Heart right ventricle (tissue), 16 donors: ENCODE measurements at regions not wholly inside any gene's neighbourhood (a gene's known extent, or its start where the extent isn't known, plus 50 kb on each side); places are given as distances from the start of the nearest gene placed in this dataset.
A peak's percentile ranks its signal among the peaks of the same experiment; 100 is the strongest.

Experiments used
- ATAC-seq, 8 donors: fragments of 200-7000 bp; cut with Tn5 transposase; one replicate each; pipeline ENCODE4 v1.9.1; 2020; ENCODE audit warnings: mild to moderate bottlenecking in 8 of 8, moderate library complexity in 8 of 8, moderate number of reproducible peaks in 1 of 8
- DNase-seq, 2 donors: peaks; one replicate each; pipeline ENCODE4 v3.0.0-alpha.2; 2020
- H3K27ac ChIP-seq, 10 donors: fragments of 200-600 bp; sonication (generic) in 2 of 10; one replicate each; pipeline versions ENCODE4 v1.5.0 to v1.8.0; 2020 to 2022; ENCODE audit warnings: mild to moderate bottlenecking in 3 of 10
- H3K27me3 ChIP-seq, 7 donors: fragments of 200-600 bp; one replicate each; pipeline ENCODE4 v1.8.0; 2021 to 2022; ENCODE audit warnings: mild to moderate bottlenecking in 2 of 7
- H3K36me3 ChIP-seq, 9 donors: fragments of 200-600 bp; sonication (generic) in 1 of 9; one replicate each; pipeline versions ENCODE4 v1.5.0 to v1.8.0; 2020 to 2022; ENCODE audit warnings: mild to moderate bottlenecking in 2 of 9
- H3K4me1 ChIP-seq, 9 donors: fragments of 200-600 bp; sonication (generic) in 1 of 9; one replicate each; pipeline versions ENCODE4 v1.5.0 to v1.8.0; 2020 to 2022; ENCODE audit warnings: mild to moderate bottlenecking in 4 of 9
- H3K4me3 ChIP-seq, 10 donors: fragments of 200-600 bp; sonication (generic) in 2 of 10; one replicate each; pipeline versions ENCODE4 v1.5.0 to v1.8.0; 2020 to 2022; ENCODE audit warnings: mild to moderate bottlenecking in 7 of 10, moderate library complexity in 2 of 10
- H3K9me3 ChIP-seq, 11 donors: fragments of 200-600 bp in 10 of 11; sonication (generic) in 2 of 11; one replicate each; pipeline versions ENCODE4 v1.5.0 to v1.8.0; 2013 to 2022; ENCODE audit warnings: mild to moderate bottlenecking in 2 of 11, control low read depth in 1 of 11, moderate library complexity in 1 of 11
- WGBS, 2 donors: extraction: QIAGEN DNeasy Blood & Tissue Kit; methylation state at CpG; one replicate each; pipeline ENCODE4 v1.1.7; 2013; ENCODE audit warnings: inconsistent platforms in 1 of 2; 5-methylcytosine and 5-hydroxymethylcytosine counted together
- intact Hi-C, 10 donors: fragments of 100-400 bp; cut with DNase I; formaldehyde crosslinking; loops; one replicate each; pipeline versions ENCODE4 v1.11.1 to v1.14.2; 2022
- TF ChIP-seq, protein P1 (sequence below), 9 donors: fragments of 200-600 bp; sonication (generic) in 2 of 9; IDR thresholded peaks; one replicate each; pipeline versions ENCODE4 v1.5.0 to v1.8.0; 2021 to 2022; ENCODE audit warnings: antibody characterized with exemption in 9 of 9, mild to moderate bottlenecking in 5 of 9, moderate library complexity in 1 of 9
- donor health status: Arrhythmogenic right ventricular cardiomyopathy.
- donor health status: ischemic (EF 13 %, LVEDD 7.1; RV severe dilation, severe dysfunction).
- donor health status: healthy with polysubstance abuse.
- donor health status: DM: no; HTN: yes; CAD: no.
- donor health status: DM: no; HTN: no; CAD: no.
- donor health status: ischemic (EF 25% LVEDD 6.9; RV normal size, moderate dysfunction).
- donor health status: ischemic (EF 25% LVEDD 5.7; RV mildly dilated, moderate dysfunction).
- donor health status: healthy.
- donor health status: DM: yes; HTN: yes; CAD: no.
- donor health status: Ischemic cardiomyopathy.
- donor health status: ischemic (EF 35%, LVEDD 5.7; RV mildly dilated, moderate dysfunction).
- donor health status: nonischemic (EF 11% LVEDD 7.7; RV severe dilation, severe dysfunction).
- donor health status: DM: yes; HTN: yes; CAD: no.
- donor health status: PGD.
- donor health status: ischemic (EF 29% LVEDD 5.4; RV normal size, mild dysfunction).
- donor health status: nonischemic (EF 23%, LVEDD 6.1; RV moderate dilation, normal function).

GRCh38 chr1:229035748-229036082 is 235.2 kb upstream of the RAB4A start:
- no peaks in the 10 kb centered on the region for H3K36me3 ChIP-seq
- no peaks in the 10 kb centered on the region for H3K9me3 ChIP-seq
- H3K4me3 ChIP-seq: no peak overlapping the region
- peak overlapping the region in 1 of 10 donors; percentile 36 for H3K27ac ChIP-seq
- no peak for DNase-seq
- WGBS, 2 donors: 42 to 53% methylated on average over 2 of the region's 2 CpGs
- H3K27me3 ChIP-seq: peaks cover 0 to 13% (median 0%) of the 10 kb centered on the region in 7 donors
- intact Hi-C loops: no loop called here
- ATAC-seq: no peak
- H3K4me1 ChIP-seq: peaks cover 0 to 41% (median 9%) of the 10 kb centered on the region in 9 donors
- TF ChIP-seq, protein P1, sequence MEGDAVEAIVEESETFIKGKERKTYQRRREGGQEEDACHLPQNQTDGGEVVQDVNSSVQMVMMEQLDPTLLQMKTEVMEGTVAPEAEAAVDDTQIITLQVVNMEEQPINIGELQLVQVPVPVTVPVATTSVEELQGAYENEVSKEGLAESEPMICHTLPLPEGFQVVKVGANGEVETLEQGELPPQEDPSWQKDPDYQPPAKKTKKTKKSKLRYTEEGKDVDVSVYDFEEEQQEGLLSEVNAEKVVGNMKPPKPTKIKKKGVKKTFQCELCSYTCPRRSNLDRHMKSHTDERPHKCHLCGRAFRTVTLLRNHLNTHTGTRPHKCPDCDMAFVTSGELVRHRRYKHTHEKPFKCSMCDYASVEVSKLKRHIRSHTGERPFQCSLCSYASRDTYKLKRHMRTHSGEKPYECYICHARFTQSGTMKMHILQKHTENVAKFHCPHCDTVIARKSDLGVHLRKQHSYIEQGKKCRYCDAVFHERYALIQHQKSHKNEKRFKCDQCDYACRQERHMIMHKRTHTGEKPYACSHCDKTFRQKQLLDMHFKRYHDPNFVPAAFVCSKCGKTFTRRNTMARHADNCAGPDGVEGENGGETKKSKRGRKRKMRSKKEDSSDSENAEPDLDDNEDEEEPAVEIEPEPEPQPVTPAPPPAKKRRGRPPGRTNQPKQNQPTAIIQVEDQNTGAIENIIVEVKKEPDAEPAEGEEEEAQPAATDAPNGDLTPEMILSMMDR (IDR thresholded peaks at IDR 0.05): no peak

GRCh38 chr1:229037806-229038405 is 233.0 kb upstream of the RAB4A start:
- no peak for DNase-seq
- H3K9me3 ChIP-seq: no peaks in the 10 kb centered on the region
- no peaks in the 10 kb centered on the region for H3K36me3 ChIP-seq
- peaks cover 0 to 32% (median 0%) of the 10 kb centered on the region in 9 donors for H3K4me1 ChIP-seq
- ATAC-seq: no peak
- peaks cover 0 to 17% (median 4%) of the 10 kb centered on the region in 7 donors for H3K27me3 ChIP-seq
- WGBS, 2 donors: 86 to 94% methylated on average over 4 of the region's 4 CpGs
- intact Hi-C loops: no loop called here
- TF ChIP-seq, protein P1 (IDR thresholded peaks at IDR 0.05): no peak
- H3K4me3 ChIP-seq: no peak overlapping the region
- no peak overlapping the region for H3K27ac ChIP-seq

DNA sequence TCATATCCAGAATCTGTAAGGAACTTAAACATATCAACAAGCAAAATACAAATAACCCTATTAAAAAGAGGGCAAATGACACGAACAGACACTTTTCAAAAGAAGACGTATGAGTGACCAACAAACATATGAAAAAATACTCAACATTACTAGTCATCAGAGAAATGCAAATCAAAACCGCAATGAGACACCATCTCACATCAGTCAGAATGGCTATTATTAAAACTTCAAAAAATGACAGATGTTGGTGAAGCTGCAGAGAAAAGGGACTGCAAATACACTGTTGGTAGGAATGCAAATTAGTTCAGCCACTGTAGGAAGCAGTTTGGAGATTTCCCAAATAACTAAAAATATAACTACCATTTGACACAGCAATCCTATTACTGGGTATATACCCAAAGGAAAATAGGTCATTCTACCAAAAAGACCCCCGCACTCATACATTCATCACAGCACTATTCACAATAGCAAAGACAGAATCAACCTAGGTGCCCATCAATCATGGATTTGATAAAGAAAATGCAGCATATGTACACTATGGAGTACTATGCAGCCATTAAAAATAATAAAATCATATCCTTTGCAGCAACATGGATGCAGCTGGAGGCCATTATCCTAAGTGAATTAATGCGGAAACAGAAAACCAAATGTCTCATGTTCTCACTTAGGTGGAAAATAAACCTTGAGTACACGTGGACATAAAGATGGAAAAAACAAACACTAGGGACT is 230.1 kb upstream of the RAB4A start:
- peaks cover 0 to 24% (median 0%) of the 10 kb centered on the region in 9 donors for H3K4me1 ChIP-seq
- 89 to 93% methylated on average over 6 of the region's 6 CpGs for WGBS, 2 donors
- TF ChIP-seq, protein P1 (IDR thresholded peaks at IDR 0.05): no peak
- no peak overlapping the region for H3K27ac ChIP-seq
- DNase-seq (no peak), ATAC-seq (no peak)
- no peaks in the 10 kb centered on the region for H3K36me3 ChIP-seq
- H3K9me3 ChIP-seq: no peaks in the 10 kb centered on the region
- H3K27me3 ChIP-seq: peaks cover 0 to 27% (median 4%) of the 10 kb centered on the region in 7 donors
- H3K4me3 ChIP-seq: no peak overlapping the region
- intact Hi-C loops: no loop called here

DNA sequence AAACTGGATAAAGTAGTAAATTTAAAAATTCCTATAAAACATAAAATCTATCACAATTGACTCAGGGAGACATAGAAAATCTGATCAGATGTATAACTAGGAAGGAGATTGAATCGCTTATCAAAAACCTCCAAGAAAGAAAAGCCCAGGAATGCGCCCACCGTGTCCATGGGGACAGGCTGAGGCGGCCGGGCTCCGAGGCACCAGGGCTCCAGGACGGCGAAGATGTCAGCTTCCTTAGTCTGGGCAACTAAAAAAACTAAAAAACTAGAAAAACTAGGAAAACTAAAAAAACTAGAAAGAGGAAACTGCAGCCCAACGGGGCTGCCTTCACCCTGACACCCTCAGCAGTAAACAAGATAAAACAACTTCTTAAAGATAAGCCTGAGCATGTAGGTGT is 229.0 kb upstream of the RAB4A start:
- WGBS, 2 donors: 62 to 68% methylated on average over 9 of the region's 9 CpGs

More for the DNA sequence above, 229.0 kb upstream of the RAB4A start:
- H3K36me3 ChIP-seq: no peaks in the 10 kb centered on the region
- intact Hi-C loops: no loop called here
- no peak overlapping the region for H3K27ac ChIP-seq
- H3K27me3 ChIP-seq: peaks cover 0 to 28% (median 4%) of the 10 kb centered on the region in 7 donors
- peaks cover 0 to 15% (median 0%) of the 10 kb centered on the region in 9 donors for H3K4me1 ChIP-seq
- ATAC-seq (no peak), DNase-seq (no peak)
- H3K4me3 ChIP-seq: no peak overlapping the region
- TF ChIP-seq, protein P1 (IDR thresholded peaks at IDR 0.05): no peak
- no peaks in the 10 kb centered on the region for H3K9me3 ChIP-seq
